GOT3 (cell line): ENCODE measurements at regions not wholly inside any gene's neighbourhood (a gene's known extent, or its start where the extent isn't known, plus 50 kb on each side); places are given as distances from the start of the nearest gene placed in this dataset.
"Not testable (repeated sequence)": the region's sequence is repeated elsewhere in the genome, so short reads cannot be mapped to it uniquely, and the experiment has no call there.

Source experiments
- DNase-seq: peaks from one replicate; lab custom pipeline; 2025; ENCODE audit warnings: mixed read lengths; lab: John Stamatoyannopoulos, UW

- DNase-seq: no peak
Measured at GRCh38 chr6:113194090-113194489, 663.1 kb upstream of the MARCKS start.

- DNase-seq: no peak
Measured at GRCh38 chr6:113202852-113203714, 654.1 kb upstream of the MARCKS start.

- no peak for DNase-seq
Measured at GRCh38 chr6:113203715-113204110, 653.4 kb upstream of the MARCKS start.

- DNase-seq: no peak
Measured at GRCh38 chr6:113205553-113205952, 651.6 kb upstream of the MARCKS start.

- DNase-seq: no peak
Measured at GRCh38 chr6:113208726-113209125, 648.4 kb upstream of the MARCKS start.

- no peak for DNase-seq
Measured at GRCh38 chr6:113209315-113209714, 647.8 kb upstream of the MARCKS start.

- DNase-seq: no peak
Measured at GRCh38 chr6:113211170-113211569, 646.0 kb upstream of the MARCKS start.

GRCh38 chr6:113219783-113220182, 637.4 kb upstream of the MARCKS start:
- no peak for DNase-seq

GRCh38 chr6:113220832-113221231, 636.3 kb upstream of the MARCKS start:
- DNase-seq: no peak

- DNase-seq: no peak
Measured at GRCh38 chr6:113221850-113222249, 635.3 kb upstream of the MARCKS start.

- no peak for DNase-seq
Measured at GRCh38 chr6:113246186-113246585, 611.0 kb upstream of the MARCKS start.

GRCh38 chr6:113248532-113248931, 608.6 kb upstream of the MARCKS start:
- DNase-seq: no peak

- DNase-seq: not testable (repeated sequence)
Measured at GRCh38 chr6:113254194-113254593, 603.0 kb upstream of the MARCKS start.

- DNase-seq: no peak
Measured at GRCh38 chr6:113258771-113259170, 598.4 kb upstream of the MARCKS start.

- no peak for DNase-seq
Measured at GRCh38 chr6:113271437-113271836, 585.7 kb upstream of the MARCKS start.

GRCh38 chr6:113276601-113277000, 580.5 kb upstream of the MARCKS start:
- DNase-seq: no peak

- no peak for DNase-seq
Measured at GRCh38 chr6:113277111-113277510, 580.0 kb upstream of the MARCKS start.

GRCh38 chr6:113281014-113281413, 576.1 kb upstream of the MARCKS start:
- DNase-seq: no peak

GRCh38 chr6:113281431-113281830, 575.7 kb upstream of the MARCKS start:
- no peak for DNase-seq

- DNase-seq: no peak
Measured at GRCh38 chr6:113287396-113287795, 569.7 kb upstream of the MARCKS start.

GRCh38 chr6:113288409-113288808, 568.7 kb upstream of the MARCKS start:
- no peak for DNase-seq

- no peak for DNase-seq
Measured at GRCh38 chr6:113289166-113289565, 568.0 kb upstream of the MARCKS start.

GRCh38 chr6:113290684-113291083, 566.5 kb upstream of the MARCKS start:
- DNase-seq: no peak
